ENCODE measurements at regions not wholly inside any gene's neighbourhood (a gene's known extent, or its start where the extent isn't known, plus 50 kb on each side); places are given as distances from the start of the nearest gene placed in this dataset.
A peak's percentile ranks its signal among the peaks of the same experiment; 100 is the strongest.
"Not testable (repeated sequence)": the region's sequence is repeated elsewhere in the genome, so short reads cannot be mapped to it uniquely, and the experiment has no call there.

DNA sequence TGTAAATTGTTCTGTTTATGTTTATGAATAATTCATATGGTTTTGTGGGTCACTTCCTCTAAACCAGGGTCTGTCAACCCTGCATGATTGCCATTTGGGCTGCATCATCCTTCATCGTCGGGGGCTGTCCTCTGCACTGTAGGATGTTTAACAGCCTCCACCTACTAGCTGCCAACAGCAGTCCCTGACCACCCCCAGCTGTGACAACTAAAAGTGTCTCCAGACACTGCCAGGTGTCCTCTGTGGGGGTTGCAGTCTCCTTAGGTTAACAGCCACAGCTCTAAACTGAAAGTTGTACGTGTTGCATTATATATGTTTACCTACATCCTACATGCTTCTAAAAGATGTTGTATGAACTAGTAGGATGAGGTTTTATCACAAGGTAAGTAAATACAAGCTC, 113.1 kb downstream of the LAT start:
- DNase-seq; intact Hi-C loops (cut with DNase I): not testable (repeated sequence)

DNA sequence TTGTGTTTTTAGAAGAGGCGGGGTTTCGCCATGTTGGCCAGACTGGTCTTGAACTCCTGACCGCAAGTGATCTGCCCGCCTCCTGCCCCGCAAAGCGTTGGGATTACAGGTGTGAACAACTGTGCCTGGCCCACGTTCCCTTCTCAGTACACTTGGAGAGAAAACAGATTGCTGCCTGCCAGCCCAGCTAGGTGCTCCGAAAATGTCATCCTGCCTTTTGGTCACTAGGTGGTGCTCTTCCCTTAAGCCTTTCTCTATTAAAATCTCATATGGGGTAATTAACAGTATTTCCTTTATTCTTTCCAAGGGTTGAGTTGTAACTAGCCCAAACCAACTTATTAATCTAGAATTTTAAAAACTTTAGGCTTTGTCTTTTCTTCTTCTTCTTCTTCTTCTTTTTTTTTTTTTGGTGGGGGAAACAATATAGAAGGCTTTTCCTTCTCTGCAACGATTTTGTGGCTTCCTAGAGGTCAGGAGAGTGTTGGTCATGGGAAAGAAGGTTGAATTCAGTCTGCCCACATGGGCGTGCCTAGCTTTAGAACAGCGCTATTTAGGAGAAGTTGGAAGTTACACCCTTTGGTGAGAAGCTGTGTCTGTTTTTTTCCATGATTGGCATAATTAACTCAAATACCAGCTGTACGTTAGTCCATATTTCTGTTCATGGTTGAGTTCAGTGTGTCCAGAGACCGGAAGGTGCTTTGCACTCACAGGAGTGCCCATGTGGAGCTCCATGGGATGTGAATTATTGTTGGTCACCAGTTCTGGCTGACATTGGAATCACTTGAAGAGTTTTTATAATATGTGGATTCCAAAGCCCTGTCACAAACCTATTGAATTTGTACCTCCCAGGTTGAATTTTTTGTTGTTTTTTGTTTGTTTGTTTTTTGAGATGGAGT, 110.1 kb downstream of the LAT start:
- intact Hi-C loops (cut with DNase I): not testable (repeated sequence)

GRCh38 chr16:29094325-29094724, 109.5 kb downstream of the LAT start:
- intact Hi-C loops (cut with DNase I); DNase-seq: not testable (repeated sequence)

More for the DNA sequence above, 110.1 kb downstream of the LAT start:
- DNase-seq: not testable (repeated sequence)

- intact Hi-C loops (cut with DNase I); DNase-seq: not testable (repeated sequence)
Measured at GRCh38 chr16:29089679-29090078, 104.8 kb downstream of the LAT start.

DNA sequence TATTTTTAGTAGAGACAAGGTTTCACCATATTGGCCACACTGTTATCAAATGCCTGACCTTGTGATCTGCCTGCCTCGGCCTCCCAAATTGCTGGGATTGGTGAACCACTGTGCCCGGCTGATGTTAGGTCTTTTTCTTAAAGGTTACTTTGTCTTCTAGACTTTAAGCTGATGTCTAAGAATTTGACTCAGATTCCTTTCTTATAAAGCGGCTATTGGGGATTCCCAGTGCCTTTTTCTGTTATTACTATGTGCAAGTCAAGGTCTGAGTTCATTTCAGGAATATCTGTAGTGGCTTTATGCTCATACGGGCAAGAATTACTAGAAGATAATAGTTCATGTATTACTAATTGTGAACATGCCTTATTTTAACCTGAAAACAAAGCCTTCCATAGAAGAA, 102.8 kb downstream of the LAT start:
- DNase-seq; intact Hi-C loops (cut with DNase I): not testable (repeated sequence)

DNA sequence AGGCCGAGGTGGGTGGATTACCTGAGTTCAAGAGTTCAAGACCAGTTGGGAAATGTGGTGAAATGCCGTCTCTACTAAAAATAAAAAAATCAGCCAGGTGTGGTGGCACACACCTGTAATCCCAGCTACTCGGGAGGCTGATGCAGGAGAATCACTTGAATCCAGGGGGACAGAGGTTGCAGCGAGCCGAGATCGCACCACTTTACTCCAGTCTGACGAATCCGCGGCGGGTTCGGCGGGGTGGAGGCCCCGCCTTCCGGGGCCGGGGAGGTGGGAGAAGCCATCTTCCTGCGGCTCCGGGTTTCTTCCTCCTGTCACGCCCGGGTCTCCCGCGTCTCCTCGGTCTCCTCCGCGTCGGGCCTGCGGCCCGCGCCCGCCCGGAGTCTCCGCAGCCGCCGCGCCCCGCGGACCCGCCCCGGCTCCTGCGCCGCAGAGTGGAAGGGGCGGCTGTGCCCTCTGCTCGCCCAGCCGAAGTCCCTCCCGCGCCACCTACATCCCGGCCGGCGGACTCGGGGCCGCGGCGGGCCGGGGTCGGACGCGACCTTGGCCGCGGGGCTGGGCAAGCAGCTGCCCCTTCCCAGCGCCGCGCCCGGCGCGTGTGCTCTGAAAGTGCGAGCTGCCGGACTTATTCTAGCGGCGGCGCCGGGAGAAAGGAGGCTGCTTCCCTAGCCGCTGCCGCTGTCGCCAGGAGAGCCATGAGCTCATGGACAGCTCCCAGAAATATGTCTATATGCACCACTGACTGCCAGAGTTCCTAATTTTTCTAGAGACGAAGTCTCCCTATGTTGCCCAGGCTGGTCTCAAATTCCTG, 97.2 kb downstream of the LAT start:
- peak in 16 of 42 donors; percentile 3 to 43 (median 20) for DNase-seq
- intact Hi-C loops (cut with DNase I): not testable (repeated sequence)

DNA sequence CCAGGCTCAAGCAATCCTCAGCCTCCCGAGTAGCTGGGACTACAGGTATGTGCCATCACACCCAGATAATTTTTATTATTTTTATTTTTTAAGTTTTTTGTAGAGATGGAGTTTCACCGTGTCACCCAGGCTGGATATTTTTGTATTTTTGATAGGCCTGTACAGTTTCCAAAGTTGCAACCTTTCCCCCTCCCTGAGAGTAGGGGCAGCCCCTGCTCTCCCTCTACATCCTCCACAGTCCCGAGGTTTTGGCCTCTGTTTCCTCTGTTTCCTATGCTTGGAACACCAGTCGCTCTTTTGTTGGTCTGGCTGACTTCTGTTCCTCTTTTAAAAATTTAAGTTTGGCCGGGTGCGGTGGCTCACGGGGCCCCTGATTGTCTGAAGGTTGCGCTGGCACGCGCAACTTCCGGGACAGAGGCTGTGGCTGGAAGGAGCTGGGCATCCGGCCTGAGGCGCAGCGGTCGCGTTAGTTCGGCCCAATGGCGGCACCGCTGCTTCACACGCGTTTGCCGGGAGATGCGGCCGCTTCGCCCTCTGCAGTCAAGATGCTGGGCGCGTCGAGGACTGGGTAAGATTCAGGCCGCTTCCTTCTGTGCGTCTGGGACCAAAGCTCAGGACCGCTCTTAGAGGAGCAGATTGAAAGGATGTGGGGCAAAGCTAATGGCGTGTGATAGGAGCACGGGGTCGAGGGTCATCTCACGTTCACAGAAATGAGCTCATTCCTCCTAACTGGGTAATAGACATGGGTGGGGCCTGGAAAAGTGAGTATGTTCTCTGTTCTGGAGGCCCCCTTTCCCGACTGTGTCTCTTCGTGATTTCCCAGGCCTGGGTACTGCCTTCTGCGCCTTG, 89.9 kb downstream of the LAT start:
- peak in 22 of 42 donors; percentile 4 to 47 (median 19) for DNase-seq
- intact Hi-C loops (cut with DNase I): not testable (repeated sequence)

GRCh38 chr16:29062235-29062634, 77.4 kb downstream of the LAT start:
- DNase-seq; intact Hi-C loops (cut with DNase I): not testable (repeated sequence)

DNA sequence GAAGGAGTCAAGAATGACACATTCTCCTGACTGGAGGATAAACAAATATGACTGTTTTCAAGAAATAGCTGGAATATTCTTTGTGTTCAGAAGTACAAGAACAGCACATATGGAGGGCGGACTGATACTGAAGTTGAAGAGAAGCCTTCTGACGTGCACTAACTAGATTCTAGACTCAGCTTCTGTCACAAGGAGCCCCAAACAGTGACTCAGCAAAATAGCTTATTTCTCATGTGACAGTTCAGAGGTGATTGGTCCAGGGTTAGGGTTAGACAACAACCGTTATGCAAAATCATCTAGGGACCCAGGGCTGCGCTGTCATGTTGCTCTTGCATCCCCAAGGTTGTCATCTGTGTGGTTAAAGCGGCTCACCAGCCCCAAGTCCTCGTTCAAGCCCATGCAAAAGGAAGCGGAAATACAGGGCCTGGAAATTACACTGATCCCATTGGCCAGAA, 76.6 kb downstream of the LAT start:
- DNase-seq; intact Hi-C loops (cut with DNase I): not testable (repeated sequence)

DNA sequence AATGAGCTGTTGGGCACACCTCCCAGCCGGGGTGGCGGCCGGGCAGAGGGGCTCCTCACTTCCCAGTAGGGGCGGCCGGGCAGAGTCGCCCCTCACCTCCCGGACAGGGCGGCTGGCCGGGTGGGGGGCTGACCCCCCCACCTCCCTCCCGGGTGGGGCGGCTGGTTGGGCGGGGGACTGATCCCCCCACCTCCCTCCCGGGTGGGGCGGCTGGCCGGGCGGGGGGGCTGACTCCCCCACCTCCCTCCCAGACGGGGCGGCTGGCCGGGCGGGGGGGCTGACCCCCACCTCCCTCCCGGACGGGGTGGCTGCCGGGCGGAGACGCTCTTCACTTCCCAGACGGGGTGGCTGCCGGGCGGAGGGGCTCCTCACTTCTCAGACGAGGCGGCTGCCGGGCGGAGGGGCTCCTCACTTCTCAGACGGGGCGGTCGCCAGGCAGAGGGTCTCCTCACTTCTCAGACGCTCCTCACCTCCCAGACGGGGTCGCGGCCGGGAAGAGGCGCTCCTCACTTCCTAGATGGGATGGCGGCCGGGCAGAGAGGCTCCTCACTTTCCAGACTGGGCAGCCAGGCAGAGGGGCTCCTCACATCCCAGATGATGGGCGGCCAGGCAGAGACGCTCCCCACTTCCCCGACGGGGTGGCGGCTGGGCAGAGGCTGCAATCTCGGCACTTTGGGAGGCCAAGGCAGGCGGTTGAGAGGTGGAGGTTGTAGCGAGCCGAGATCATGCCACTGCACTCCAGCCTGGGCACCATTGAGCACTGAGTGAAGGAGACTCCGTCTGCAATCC, 75.4 kb downstream of the LAT start:
- DNase-seq; intact Hi-C loops (cut with DNase I): not testable (repeated sequence)

GRCh38 chr16:29059575-29059974, 74.7 kb downstream of the LAT start:
- intact Hi-C loops (cut with DNase I); DNase-seq: not testable (repeated sequence)

All from head of caudate nucleus (tissue), 42 donors.